OCI-LY7 (cell line): ENCODE measurements at regions not wholly inside any gene's neighbourhood (a gene's known extent, or its start where the extent isn't known, plus 50 kb on each side); places are given as distances from the start of the nearest gene placed in this dataset.

ENCODE experiments used
- BruUV-seq: library from RNA; stranded (reverse); fragments of 400-500 nt; replicated peaks from 2 replicates; lab custom pipeline; 2021; lab: Mats Ljungman, UMichigan
- CTCF ChIA-PET: fragments of 300-600 bp; sonication (Branson Sonifier 250); formaldehyde crosslinking; loops from one replicate; lab custom pipeline; 2022; ENCODE audit warnings: antibody characterized with exemption; ENCODE audit not compliant: unreplicated experiment; lab: Charles Lee
- POLR2A ChIA-PET: fragments of 300-600 bp; sonication (Branson Sonifier 250); formaldehyde crosslinking; loops from one replicate; lab custom pipeline; 2022; ENCODE audit warnings: antibody characterized with exemption; lab: Charles Lee
- DNase-seq: peaks from one replicate; pipeline ENCODE4 v3.0.0-alpha.2; 2015; ENCODE audit warnings: low spot score
- H2AFZ ChIP-seq: fragments of 200-600 bp; sonication (generic), shearing (Covaris generic); 2 replicates; pipeline ENCODE4 v1.6.1; 2014; ENCODE audit warnings: mild to moderate bottlenecking, antibody characterized with exemption, low read length, moderate library complexity
- H3K27ac ChIP-seq: fragments of 200-600 bp; sonication (generic); 2 replicates; pipeline ENCODE4 v1.5.1; 2014; ENCODE audit warnings: mixed run types, low read depth, mild to moderate bottlenecking, moderate library complexity, low read length, inconsistent platforms; ENCODE audit not compliant: poor library complexity, severe bottlenecking
- H3K36me3 ChIP-seq: fragments of 200-600 bp; sonication (generic); 2 replicates; pipeline ENCODE4 v1.6.1; 2014; ENCODE audit warnings: mild to moderate bottlenecking, antibody characterized with exemption, low read length, moderate library complexity, mixed read lengths; ENCODE audit not compliant: insufficient read depth
- H3K4me1 ChIP-seq: fragments of 200-600 bp; sonication (generic); 2 replicates; pipeline ENCODE4 v1.5.1; 2014; ENCODE audit warnings: mild to moderate bottlenecking, low read length; ENCODE audit not compliant: insufficient read depth, poor library complexity, severe bottlenecking
- H3K4me2 ChIP-seq: fragments of 200-600 bp; sonication (generic); 2 replicates; pipeline ENCODE4 v1.6.1; 2014; ENCODE audit warnings: mild to moderate bottlenecking, low read length
- H3K4me3 ChIP-seq: fragments of 200-600 bp; sonication (generic); 2 replicates; pipeline ENCODE4 v1.5.1; 2014; ENCODE audit warnings: mild to moderate bottlenecking, low read depth, low read length; ENCODE audit not compliant: poor library complexity, severe bottlenecking
- H3K79me2 ChIP-seq: fragments of 200-600 bp; sonication (generic); 2 replicates; pipeline ENCODE4 v1.6.1; 2016; ENCODE audit warnings: low read depth, mild to moderate bottlenecking, low read length, moderate library complexity, mixed read lengths; ENCODE audit not compliant: insufficient read depth
- H3K9me2 ChIP-seq: fragments of 200-600 bp; sonication (generic); 2 replicates; pipeline ENCODE4 v1.6.1; 2016; ENCODE audit warnings: mild to moderate bottlenecking, low read length, mixed read lengths; ENCODE audit not compliant: insufficient read depth
- H3K9me3 ChIP-seq: fragments of 200-600 bp; sonication (generic); 2 replicates; pipeline ENCODE4 v1.6.1; 2014; ENCODE audit warnings: mild to moderate bottlenecking, mixed run types, low read length, mixed read lengths
- H4K20me1 ChIP-seq: fragments of 200-600 bp; sonication (generic); 2 replicates; pipeline ENCODE4 v1.6.1; 2014; ENCODE audit warnings: mild to moderate bottlenecking, antibody characterized with exemption, low read length, moderate library complexity, mixed read lengths; ENCODE audit not compliant: insufficient read depth
- CTCF ChIP-seq: fragments of 200-600 bp; sonication (generic); conservative IDR thresholded peaks from 2 replicates; pipeline ENCODE4 v1.5.1; 2014; ENCODE audit warnings: mild to moderate bottlenecking, antibody characterized with exemption, low read length, moderate library complexity, mixed read lengths
- EZH2phosphoT487 ChIP-seq: fragments of 200-600 bp; sonication (generic); IDR thresholded peaks from 2 replicates; pipeline ENCODE4 v1.6.1; 2018; ENCODE audit warnings: low read depth, borderline replicate concordance, mild to moderate bottlenecking, mixed run types, antibody characterized with exemption, low read length, moderate library complexity, mixed read lengths
- intact Hi-C: fragments of 100-400 bp; cut with micrococcal nuclease; formaldehyde crosslinking; loops from one replicate; pipeline ENCODE4 v1.10.0; 2022; ENCODE audit not compliant: unreplicated experiment

DNA sequence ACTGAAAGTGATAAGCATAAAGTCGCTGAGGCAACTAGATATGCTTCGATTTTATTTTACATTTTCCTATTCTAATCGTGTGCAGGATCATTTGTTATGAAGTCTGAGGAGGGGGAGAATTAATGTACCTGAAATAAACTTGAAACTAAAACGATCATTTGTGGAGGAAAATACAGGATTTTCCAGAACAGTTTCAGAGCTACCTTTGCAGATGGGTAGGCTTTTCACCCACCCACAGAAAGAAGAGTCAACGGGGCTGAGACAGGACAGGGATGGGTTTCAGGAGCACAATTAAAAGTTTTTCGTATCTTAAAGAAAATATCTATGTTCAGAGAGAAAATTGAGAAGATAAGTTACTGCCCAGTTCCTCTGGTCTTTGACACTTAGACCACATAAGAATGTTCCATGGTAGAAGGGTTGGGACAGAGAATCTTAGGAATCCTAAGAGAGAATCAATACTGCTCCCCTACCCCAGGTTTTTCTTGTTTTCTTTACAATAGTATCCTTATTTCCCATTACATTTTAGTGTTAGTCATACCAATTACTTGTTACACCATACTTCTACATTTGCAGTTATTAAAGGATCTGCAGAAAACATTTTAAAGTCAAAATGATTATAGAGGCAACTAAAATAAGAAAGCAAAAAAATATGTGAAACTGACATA is 211.4 kb downstream of the DEPDC1B start:
- Histone ChIP-seq H3K4me3 (no peak overlapping the region), H3K36me3 (no peaks in the 10 kb centered on the region), H4K20me1 (no peaks in the 10 kb centered on the region), H2AFZ (no peak overlapping the region), H3K79me2 (no peaks in the 10 kb centered on the region), H3K4me1 (no peaks in the 10 kb centered on the region), H3K27ac (no peak overlapping the region), H3K9me2 (no peaks in the 10 kb centered on the region), H3K9me3 (no peaks in the 10 kb centered on the region), H3K4me2 (no peak overlapping the region)
- CTCF ChIA-PET: no interaction called here
- DNase-seq: no peak
- intact Hi-C loops: no loop called here
- BruUV-seq: no TSS peak
- no peak for TF ChIP-seq EZH2phosphoT487
- TF ChIP-seq CTCF: no peak
- POLR2A ChIA-PET: interaction anchor here (1.0 kb wide), 1 partner anchor 35 kb away, joined by 3 read pairs; no protein-coding TSS in a partner anchor

DNA sequence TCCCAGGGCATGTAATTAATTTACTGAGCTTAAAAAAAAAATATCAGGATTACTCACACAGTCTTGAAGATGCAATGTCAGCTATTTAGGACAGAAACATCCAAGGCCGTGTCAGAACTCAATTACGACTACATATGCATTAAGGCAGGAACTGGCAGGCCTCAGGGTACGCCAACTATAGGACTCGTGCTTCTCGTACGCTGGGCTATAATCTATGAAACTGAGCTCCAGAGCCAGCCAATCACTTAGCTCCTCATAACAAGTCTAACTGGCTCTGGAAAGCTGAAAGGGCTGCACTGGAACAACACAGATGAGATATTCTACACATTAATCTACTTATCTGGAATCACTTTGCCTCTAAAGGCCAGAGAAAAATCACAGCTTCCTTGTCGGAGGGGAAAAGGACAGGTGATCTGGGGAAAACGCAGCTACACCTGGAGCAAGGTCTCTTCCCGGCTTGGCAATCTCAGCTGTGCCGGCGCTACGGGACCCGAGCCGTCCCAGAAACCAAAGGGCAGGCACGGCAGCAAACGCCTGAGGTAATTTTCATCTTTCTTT is 212.0 kb downstream of the DEPDC1B start:
- Histone ChIP-seq H3K27ac (no peak overlapping the region), H3K36me3 (no peaks in the 10 kb centered on the region), H3K9me2 (no peaks in the 10 kb centered on the region), H3K4me2 (no peak overlapping the region), H3K79me2 (no peaks in the 10 kb centered on the region), H4K20me1 (no peaks in the 10 kb centered on the region), H3K4me3 (no peak overlapping the region), H3K4me1 (no peaks in the 10 kb centered on the region), H3K9me3 (no peaks in the 10 kb centered on the region), H2AFZ (no peak overlapping the region)
- no peak for DNase-seq
- ChIA-PET CTCF (no interaction called here), POLR2A (interaction anchor here (0.6 to 1.0 kb wide), 2 partner anchors 35 to 160 kb away, joined by 3 read pairs; no protein-coding TSS in a partner anchor)
- intact Hi-C loops: no loop called here
- TF ChIP-seq CTCF: no peak
- no peak for TF ChIP-seq EZH2phosphoT487
- BruUV-seq: no TSS peak

DNA sequence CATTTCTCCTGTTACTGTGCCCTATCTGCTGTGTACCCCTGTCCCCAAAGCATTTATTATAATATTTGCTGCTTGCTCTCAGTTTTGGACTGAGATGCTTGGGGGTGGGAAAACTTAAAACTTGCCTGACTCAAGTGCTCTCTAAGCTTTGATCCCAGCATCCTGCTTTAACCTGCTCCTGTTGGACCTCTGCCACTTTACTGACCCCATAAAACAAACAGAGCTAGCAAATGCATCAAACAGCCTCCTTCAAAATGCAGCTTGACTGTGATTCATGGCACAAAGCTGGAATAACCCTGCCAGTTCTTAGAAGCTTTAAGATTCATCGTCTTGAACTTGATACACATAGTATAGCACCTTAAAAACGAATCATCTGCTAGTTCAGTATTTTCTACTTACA is 212.5 kb downstream of the DEPDC1B start:
- Histone ChIP-seq H3K36me3 (no peaks in the 10 kb centered on the region), H2AFZ (no peak overlapping the region), H3K4me3 (no peak overlapping the region), H3K79me2 (no peaks in the 10 kb centered on the region), H3K4me1 (no peaks in the 10 kb centered on the region), H3K27ac (no peak overlapping the region), H3K9me2 (no peaks in the 10 kb centered on the region), H4K20me1 (no peaks in the 10 kb centered on the region), H3K9me3 (no peaks in the 10 kb centered on the region), H3K4me2 (no peak overlapping the region)
- BruUV-seq: no TSS peak
- CTCF ChIA-PET: no interaction called here
- intact Hi-C loops: no loop called here
- POLR2A ChIA-PET: interaction anchor here (0.6 to 1.0 kb wide), 2 partner anchors 34 to 160 kb away, joined by 3 read pairs; no protein-coding TSS in a partner anchor
- no peak for TF ChIP-seq CTCF
- no peak for TF ChIP-seq EZH2phosphoT487
- DNase-seq: no peak
